WI38 (cell line): ENCODE measurements at regions not wholly inside any gene's neighbourhood (a gene's known extent, or its start where the extent isn't known, plus 50 kb on each side); places are given as distances from the start of the nearest gene placed in this dataset.

Experiments used
- H3K4me3 ChIP-seq: 2 replicates; pipeline ENCODE4 v1.5.1; 2011; ENCODE audit warnings: low read depth, mild to moderate bottlenecking, control low read depth, low read length
- CTCF ChIP-seq: IDR thresholded peaks from 2 replicates; pipeline ENCODE4 v1.5.1; 2012; ENCODE audit warnings: low read depth, mild to moderate bottlenecking, control low read depth, low read length

GRCh38 chr13:44151474-44151873 lies 222.2 kb upstream of the SERP2 start:
- no peak for TF ChIP-seq CTCF
- no peak overlapping the region for H3K4me3 ChIP-seq

GRCh38 chr13:44153496-44153895 lies 220.1 kb upstream of the SERP2 start:
- no peak overlapping the region for H3K4me3 ChIP-seq
- no peak for TF ChIP-seq CTCF

- 0 out of 2 replicates have a peak overlapping the region, but pooled peaks have one; percentile 2 for H3K4me3 ChIP-seq
- TF ChIP-seq CTCF, result no peak
Observed at GRCh38 chr13:44155422-44156293, 218.0 kb upstream of the SERP2 start.

- TF ChIP-seq CTCF, result no peak
- H3K4me3 ChIP-seq, result no peak overlapping the region
Observed at GRCh38 chr13:44156294-44156658, 217.3 kb upstream of the SERP2 start.

GRCh38 chr13:44157606-44158005 lies 216.0 kb upstream of the SERP2 start:
- TF ChIP-seq CTCF, result no peak
- no peak overlapping the region for H3K4me3 ChIP-seq

GRCh38 chr13:44158098-44158521 lies 215.5 kb upstream of the SERP2 start:
- no peak for TF ChIP-seq CTCF

GRCh38 chr13:44158881-44159632 lies 214.6 kb upstream of the SERP2 start:
- no peak overlapping the region for H3K4me3 ChIP-seq
- no peak for TF ChIP-seq CTCF

More at GRCh38 chr13:44158098-44158521, 215.5 kb upstream of the SERP2 start:
- no peak overlapping the region for H3K4me3 ChIP-seq
